Colonic mucosa (tissue), 4 donors: ENCODE measurements at regions not wholly inside any gene's neighbourhood (a gene's known extent, or its start where the extent isn't known, plus 50 kb on each side); places are given as distances from the start of the nearest gene placed in this dataset.

Experiments used
- DNase-seq: peaks from one replicate; pipeline ENCODE4 v3.0.0-alpha.2; 2020
- H3K27ac ChIP-seq: fragments of 200-600 bp; one replicate; pipeline ENCODE4 v1.8.0; 2021
- H3K27me3 ChIP-seq: fragments of 200-600 bp; one replicate; pipeline ENCODE4 v1.8.0; 2021
- H3K36me3 ChIP-seq: fragments of 200-600 bp; one replicate; pipeline ENCODE4 v1.8.0; 2021
- H3K4me1 ChIP-seq: fragments of 200-600 bp; one replicate; pipeline ENCODE4 v1.8.0; 2021; ENCODE audit warnings: mild to moderate bottlenecking
- H3K4me3 ChIP-seq: fragments of 200-600 bp; one replicate; pipeline ENCODE4 v1.8.0; 2021
- H3K9ac ChIP-seq, 2 donors: one replicate each; pipeline ENCODE4 v1.7.0; 2013; ENCODE audit warnings: control low read depth in 2 of 2, low read depth in 2 of 2, low read length in 2 of 2
- H3K9me3 ChIP-seq: fragments of 200-600 bp; one replicate; pipeline ENCODE4 v1.8.0; 2021
- CTCF ChIP-seq: fragments of 200-600 bp; IDR thresholded peaks from one replicate; pipeline ENCODE4 v1.8.0; 2022; ENCODE audit warnings: antibody characterized with exemption, mild to moderate bottlenecking
- intact Hi-C: fragments of 100-400 bp; cut with DNase I; formaldehyde crosslinking; loops from one replicate; pipeline ENCODE4 v1.14.1; 2022
- donor health status: healthy.
- donor health status: DM: no; HTN: no; CAD: no.
- donor health status: DM: no; HTN: no; CAD: no.

GRCh38 chr2:7570247-7570646, 653.0 kb downstream of the RNF144A start:
- Histone ChIP-seq H3K9ac (no peak overlapping the region), H3K27me3 (no peaks in the 10 kb centered on the region), H3K9me3 (no peaks in the 10 kb centered on the region), H3K4me3 (no peak overlapping the region), H3K27ac (no peak overlapping the region), H3K4me1 (no peaks in the 10 kb centered on the region), H3K36me3 (no peaks in the 10 kb centered on the region)
- intact Hi-C loops: no loop called here
- no peak for DNase-seq
- TF ChIP-seq CTCF: no peak

GRCh38 chr2:7571701-7572100, 654.5 kb downstream of the RNF144A start:
- H3K36me3 ChIP-seq: no peaks in the 10 kb centered on the region
- no peak for DNase-seq
- no peaks in the 10 kb centered on the region for H3K4me1 ChIP-seq
- intact Hi-C loops: no loop called here
- no peak overlapping the region for H3K27ac ChIP-seq
- H3K9ac ChIP-seq: no peak overlapping the region
- no peak for TF ChIP-seq CTCF
- H3K4me3 ChIP-seq: no peak overlapping the region
- no peaks in the 10 kb centered on the region for H3K9me3 ChIP-seq
- H3K27me3 ChIP-seq: no peaks in the 10 kb centered on the region

- DNase-seq: no peak
These were observed 655.2 kb downstream of the RNF144A start for GRCh38 chr2:7572450-7572849.

GRCh38 chr2:7573166-7573825, 656.1 kb downstream of the RNF144A start:
- Histone ChIP-seq H3K27me3 (no peaks in the 10 kb centered on the region), H3K9me3 (no peaks in the 10 kb centered on the region), H3K9ac (no peak overlapping the region), H3K27ac (no peak overlapping the region), H3K4me1 (no peaks in the 10 kb centered on the region), H3K4me3 (no peak overlapping the region), H3K36me3 (no peaks in the 10 kb centered on the region)
- intact Hi-C loops: no loop called here
- no peak for TF ChIP-seq CTCF
- DNase-seq: no peak

More at GRCh38 chr2:7572450-7572849, 655.2 kb downstream of the RNF144A start:
- H3K36me3 ChIP-seq: no peaks in the 10 kb centered on the region
- H3K9ac ChIP-seq: no peak overlapping the region
- intact Hi-C loops: no loop called here
- no peak for TF ChIP-seq CTCF
- no peak overlapping the region for H3K27ac ChIP-seq
- H3K4me1 ChIP-seq: no peaks in the 10 kb centered on the region
- H3K9me3 ChIP-seq: no peaks in the 10 kb centered on the region
- H3K27me3 ChIP-seq: no peaks in the 10 kb centered on the region
- no peak overlapping the region for H3K4me3 ChIP-seq

GRCh38 chr2:7574385-7574784, 657.2 kb downstream of the RNF144A start:
- Histone ChIP-seq H3K36me3 (no peaks in the 10 kb centered on the region), H3K9me3 (no peaks in the 10 kb centered on the region), H3K27ac (no peak overlapping the region), H3K4me3 (no peak overlapping the region), H3K9ac (no peak overlapping the region), H3K4me1 (no peaks in the 10 kb centered on the region), H3K27me3 (no peaks in the 10 kb centered on the region)
- no peak for TF ChIP-seq CTCF
- intact Hi-C loops: no loop called here
- no peak for DNase-seq
